Caco-2 (cell line): ENCODE measurements at regions not wholly inside any gene's neighbourhood (a gene's known extent, or its start where the extent isn't known, plus 50 kb on each side); places are given as distances from the start of the nearest gene placed in this dataset.
A peak's percentile ranks its signal among the peaks of the same experiment; 100 is the strongest.

Source experiments
- BruUV-seq: library from RNA; stranded (reverse); fragments of 400-500 nt; replicated peaks from 2 replicates; lab custom pipeline; 2021; lab: Mats Ljungman, UMichigan
- CTCF ChIA-PET: fragments of 300-600 bp; sonication (Branson Sonifier 250); formaldehyde crosslinking; loops from one replicate; lab custom pipeline; 2022; ENCODE audit warnings: antibody characterized with exemption; lab: Charles Lee
- POLR2A ChIA-PET: fragments of 300-600 bp; sonication (Branson Sonifier 250); formaldehyde crosslinking; loops from one replicate; lab custom pipeline; 2022; ENCODE audit warnings: antibody characterized with exemption; lab: Charles Lee
- DNase-seq, 2 experiments: peaks; one replicate each; pipeline versions ENCODE4 v3.0.0 to v3.0.0-alpha.2; 2020 to 2022
- H3K27me3 ChIP-seq: replicated peaks from 2 replicates; pipeline ENCODE4 v1.6.0; 2011; ENCODE audit warnings: low read length; ENCODE audit not compliant: control insufficient read depth, insufficient read depth
- H3K36me3 ChIP-seq: 2 replicates; pipeline ENCODE4 v1.5.1; 2011; ENCODE audit warnings: low read length; ENCODE audit not compliant: control insufficient read depth, insufficient read depth
- H3K4me1 ChIP-seq: fragments of 250-450 bp; sonication (Bioruptor Pico); 2 replicates; pipeline ENCODE4 v1.5.1; 2020; ENCODE audit warnings: mild to moderate bottlenecking
- H3K4me3 ChIP-seq: 2 replicates; pipeline ENCODE4 v1.5.1; 2011; ENCODE audit warnings: low read depth, mild to moderate bottlenecking, control low read depth, low read length
- H3K9me3 ChIP-seq: fragments of 250-450 bp; sonication (Bioruptor Pico); 2 replicates; pipeline ENCODE4 v1.5.1; 2020; ENCODE audit warnings: mild to moderate bottlenecking, moderate library complexity
- H3K27ac Mint-ChIP-seq: one replicate; pipeline ENCODE4 v1.8.0; 2022; ENCODE audit warnings: mixed read lengths; ENCODE audit not compliant: unreplicated experiment
- H3K27me3 Mint-ChIP-seq: one replicate; pipeline ENCODE4 v1.8.0; 2022; ENCODE audit warnings: mixed read lengths; ENCODE audit not compliant: insufficient read depth, unreplicated experiment
- H3K36me3 Mint-ChIP-seq: one replicate; pipeline ENCODE4 v1.8.0; 2022; ENCODE audit warnings: mild to moderate bottlenecking, mixed read lengths; ENCODE audit not compliant: insufficient read depth, unreplicated experiment
- H3K4me1 Mint-ChIP-seq: one replicate; pipeline ENCODE4 v1.8.0; 2022; ENCODE audit warnings: low read depth, mixed read lengths; ENCODE audit not compliant: unreplicated experiment
- H3K4me3 Mint-ChIP-seq: one replicate; pipeline ENCODE4 v1.8.0; 2022; ENCODE audit warnings: mild to moderate bottlenecking, moderate library complexity, mixed read lengths; ENCODE audit not compliant: unreplicated experiment
- H3K9me3 Mint-ChIP-seq: one replicate; pipeline ENCODE4 v1.8.0; 2022; ENCODE audit warnings: mixed read lengths; ENCODE audit not compliant: unreplicated experiment
- intact Hi-C: fragments of 100-400 bp; cut with micrococcal nuclease; formaldehyde crosslinking; loops from one replicate; pipeline ENCODE4 v1.10.0; 2022; ENCODE audit not compliant: unreplicated experiment
- TF ChIP-seq, protein P1 (sequence below), 2 experiments: fragments of 200-600 bp in 1 of 2; IDR thresholded peaks; 1 replicate in 1 of 2; 2 replicates in 1 of 2; pipeline versions ENCODE4 v1.5.1 to v1.8.0; 2011 to 2022; ENCODE audit warnings: antibody characterized with exemption in 1 of 2, control low read depth in 1 of 2, inconsistent platforms in 1 of 2, low read depth in 1 of 2, low read length in 1 of 2, mild to moderate bottlenecking in 1 of 2, moderate library complexity in 1 of 2; ENCODE audit not compliant: insufficient read depth in 1 of 2, severe bottlenecking in 1 of 2, unreplicated experiment in 1 of 2

DNA sequence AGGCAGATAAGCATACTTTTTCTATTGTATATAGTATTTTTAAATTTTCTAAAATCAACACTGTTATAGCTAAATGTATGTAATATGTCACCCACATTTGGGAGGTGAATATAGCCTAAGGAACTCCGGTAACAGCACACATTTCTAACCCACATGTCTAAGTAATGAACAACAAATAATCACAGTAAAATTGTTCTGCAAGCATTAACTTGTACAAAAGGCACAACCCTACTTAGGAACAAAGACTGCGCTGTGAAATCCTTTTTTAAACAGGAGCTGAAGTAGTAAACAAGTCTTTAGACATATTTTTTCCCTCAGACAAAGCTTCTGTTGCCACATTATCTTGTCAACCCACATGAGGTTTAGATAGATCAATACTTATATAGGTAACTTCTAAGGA lies 872.4 kb upstream of the SLC35B3 start:
- DNase-seq: no peak
- intact Hi-C loops: loop anchor here (2.0 kb wide), 3 partner anchors 57 to 349 kb away; no protein-coding TSS in a partner anchor
- Histone ChIP-seq H3K36me3 (no peaks in the 10 kb centered on the region), H3K4me3 (no peak overlapping the region), H3K27me3 (no peaks in the 10 kb centered on the region), H3K4me1 (peaks cover 22% of the 10 kb centered on the region), H3K9me3 (no peaks in the 10 kb centered on the region)
- Mint-ChIP-seq H3K4me1 (peaks cover 7% of the 10 kb centered on the region), H3K4me3 (no peak overlapping the region), H3K27ac (peak overlapping the region; percentile 57), H3K9me3 (peaks cover 17% of the 10 kb centered on the region), H3K36me3 (no peaks in the 10 kb centered on the region), H3K27me3 (no peaks in the 10 kb centered on the region)
- no TSS peak for BruUV-seq
- ChIA-PET POLR2A (no interaction called here), CTCF (no interaction called here)
- TF ChIP-seq, protein P1, sequence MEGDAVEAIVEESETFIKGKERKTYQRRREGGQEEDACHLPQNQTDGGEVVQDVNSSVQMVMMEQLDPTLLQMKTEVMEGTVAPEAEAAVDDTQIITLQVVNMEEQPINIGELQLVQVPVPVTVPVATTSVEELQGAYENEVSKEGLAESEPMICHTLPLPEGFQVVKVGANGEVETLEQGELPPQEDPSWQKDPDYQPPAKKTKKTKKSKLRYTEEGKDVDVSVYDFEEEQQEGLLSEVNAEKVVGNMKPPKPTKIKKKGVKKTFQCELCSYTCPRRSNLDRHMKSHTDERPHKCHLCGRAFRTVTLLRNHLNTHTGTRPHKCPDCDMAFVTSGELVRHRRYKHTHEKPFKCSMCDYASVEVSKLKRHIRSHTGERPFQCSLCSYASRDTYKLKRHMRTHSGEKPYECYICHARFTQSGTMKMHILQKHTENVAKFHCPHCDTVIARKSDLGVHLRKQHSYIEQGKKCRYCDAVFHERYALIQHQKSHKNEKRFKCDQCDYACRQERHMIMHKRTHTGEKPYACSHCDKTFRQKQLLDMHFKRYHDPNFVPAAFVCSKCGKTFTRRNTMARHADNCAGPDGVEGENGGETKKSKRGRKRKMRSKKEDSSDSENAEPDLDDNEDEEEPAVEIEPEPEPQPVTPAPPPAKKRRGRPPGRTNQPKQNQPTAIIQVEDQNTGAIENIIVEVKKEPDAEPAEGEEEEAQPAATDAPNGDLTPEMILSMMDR (IDR thresholded peaks at IDR 0.05; ENCODE audit: insufficient read depth in 1 of 2, low read depth in 1 of 2, low read length in 1 of 2, severe bottlenecking in 1 of 2, unreplicated experiment in 1 of 2): no peak

DNA sequence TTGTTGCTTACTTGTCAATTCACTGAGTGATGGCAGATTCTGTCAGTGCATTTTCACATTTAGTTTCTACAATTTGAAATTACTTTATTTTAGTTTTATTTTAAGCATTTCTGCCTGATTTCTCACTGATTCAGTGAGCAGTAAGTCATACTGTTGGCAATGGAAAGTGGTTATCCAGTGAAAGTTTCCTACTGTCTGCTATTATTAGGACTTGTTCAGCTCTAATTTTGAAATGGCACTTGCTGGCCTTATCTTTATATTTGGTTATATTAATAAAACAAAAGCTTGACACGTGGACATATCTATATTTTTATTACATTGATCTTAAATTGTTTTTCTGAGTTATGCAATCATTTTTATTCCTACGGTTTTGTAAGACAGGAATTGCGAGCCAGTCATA lies 871.8 kb upstream of the SLC35B3 start:
- no peaks in the 10 kb centered on the region for H3K27me3 Mint-ChIP-seq
- POLR2A ChIA-PET: interaction anchor here (0.7 kb wide), 1 partner anchor 1176 kb away, joined by 3 read pairs; no protein-coding TSS in a partner anchor
- TF ChIP-seq, protein P1 (IDR thresholded peaks at IDR 0.05; ENCODE audit: insufficient read depth in 1 of 2, low read depth in 1 of 2, low read length in 1 of 2, severe bottlenecking in 1 of 2, unreplicated experiment in 1 of 2): no peak

DNA sequence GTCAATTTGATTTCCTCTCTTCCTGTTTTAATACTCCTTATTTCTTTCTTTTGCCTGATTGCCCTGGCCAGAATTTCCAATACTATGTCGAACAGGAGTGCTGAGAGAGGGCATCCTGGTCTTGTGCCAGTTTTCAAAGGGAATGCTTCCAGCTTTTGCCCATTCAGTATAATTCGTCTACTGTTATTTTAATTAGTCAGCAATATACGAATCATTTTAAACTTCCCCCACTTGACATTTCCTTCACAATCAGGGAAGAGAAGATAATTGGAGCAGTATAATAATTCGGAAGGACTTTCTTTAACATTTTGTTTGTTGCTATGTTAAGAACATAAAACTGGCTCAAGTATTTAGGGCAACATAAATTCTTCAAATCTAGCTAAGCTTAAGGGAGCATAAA lies 860.3 kb upstream of the SLC35B3 start:
- CTCF ChIA-PET: no interaction called here
- H3K36me3 ChIP-seq: no peaks in the 10 kb centered on the region
- Mint-ChIP-seq H3K36me3 (no peaks in the 10 kb centered on the region), H3K4me3 (no peak overlapping the region), H3K27ac (no peak overlapping the region), H3K9me3 (peaks cover 9% of the 10 kb centered on the region), H3K27me3 (no peaks in the 10 kb centered on the region), H3K4me1 (no peaks in the 10 kb centered on the region)
- POLR2A ChIA-PET: no interaction called here
- H3K27me3 ChIP-seq: no peaks in the 10 kb centered on the region
- TF ChIP-seq, protein P1 (IDR thresholded peaks at IDR 0.05; ENCODE audit: insufficient read depth in 1 of 2, low read depth in 1 of 2, low read length in 1 of 2, severe bottlenecking in 1 of 2, unreplicated experiment in 1 of 2): no peak
- DNase-seq: no peak
- intact Hi-C loops: no loop called here
- BruUV-seq: no TSS peak
- H3K9me3 ChIP-seq: no peaks in the 10 kb centered on the region; the same call in 1 of the 2 replicates
- no peak overlapping the region for H3K4me3 ChIP-seq
- no peaks in the 10 kb centered on the region for H3K4me1 ChIP-seq

More for the DNA sequence above, 871.8 kb upstream of the SLC35B3 start:
- H3K4me3 Mint-ChIP-seq: no peak overlapping the region
- no TSS peak for BruUV-seq
- intact Hi-C loops: no loop called here
- Histone ChIP-seq H3K36me3 (no peaks in the 10 kb centered on the region), H3K4me1 (peaks cover 22% of the 10 kb centered on the region), H3K9me3 (no peaks in the 10 kb centered on the region), H3K4me3 (no peak overlapping the region), H3K27me3 (no peaks in the 10 kb centered on the region)
- no peak overlapping the region for H3K27ac Mint-ChIP-seq
- H3K9me3 Mint-ChIP-seq: peaks cover 17% of the 10 kb centered on the region
- CTCF ChIA-PET: no interaction called here
- no peak for DNase-seq
- peaks cover 7% of the 10 kb centered on the region for H3K4me1 Mint-ChIP-seq
- no peaks in the 10 kb centered on the region for H3K36me3 Mint-ChIP-seq
